Stomach (tissue), 4 donors: ENCODE measurements at regions not wholly inside any gene's neighbourhood (a gene's known extent, or its start where the extent isn't known, plus 50 kb on each side); places are given as distances from the start of the nearest gene placed in this dataset.

ENCODE experiments used
- CTCF ChIP-seq, 7 experiments: fragments of 450-650 bp in 4 of 7; fragments of 200-600 bp in 3 of 7; sonication (generic) in 3 of 7; IDR thresholded peaks; one replicate each; pipeline ENCODE4 v1.5.1; 2016 to 2019; ENCODE audit warnings: antibody characterized with exemption in 7 of 7, control low read depth in 2 of 7, mild to moderate bottlenecking in 1 of 7
- EP300 ChIP-seq: sonication (generic); formaldehyde crosslinking; IDR thresholded peaks from one replicate; pipeline ENCODE4 v1.6.1; 2017; ENCODE audit warnings: antibody characterized with exemption
- POLR2A ChIP-seq, 4 donors: fragments of 450-650 bp; IDR thresholded peaks; one replicate each; pipeline ENCODE4 v1.6.1; 2016; ENCODE audit warnings: antibody characterized with exemption in 4 of 4, control low read depth in 2 of 4, mild to moderate bottlenecking in 1 of 4, moderate library complexity in 1 of 4
- POLR2AphosphoS5 ChIP-seq, 3 donors: sonication (generic); formaldehyde crosslinking; IDR thresholded peaks; one replicate each; pipeline ENCODE4 v1.6.1; 2016; ENCODE audit warnings: antibody characterized with exemption in 3 of 3

GRCh38 chr4:138863160-138863559 lies 152.4 kb upstream of the NOCT start:
- no peak for TF ChIP-seq CTCF (IDR thresholded peaks at IDR 0.05)
- TF ChIP-seq POLR2AphosphoS5 (IDR thresholded peaks at IDR 0.05), result no peak
- TF ChIP-seq EP300, result no peak
- no peak for TF ChIP-seq POLR2A (IDR thresholded peaks at IDR 0.05)
